Psoas muscle (tissue), 7 donors: ENCODE measurements at regions not wholly inside any gene's neighbourhood (a gene's known extent, or its start where the extent isn't known, plus 50 kb on each side); places are given as distances from the start of the nearest gene placed in this dataset.

ENCODE experiments used
- ATAC-seq, 4 donors: fragments of 200-7000 bp; cut with Tn5 transposase; one replicate each; pipeline ENCODE4 v1.9.1; 2020; ENCODE audit warnings: moderate library complexity in 3 of 4, mild to moderate bottlenecking in 2 of 4
- DNase-seq, 2 donors: peaks; one replicate each; pipeline ENCODE4 v3.0.0-alpha.2; 2020
- H3K27ac ChIP-seq: fragments of 200-600 bp; one replicate; pipeline ENCODE4 v1.8.0; 2022
- H3K27me3 ChIP-seq, 3 donors: fragments of 200-600 bp in 1 of 3; one replicate each; pipeline versions ENCODE4 v1.6.1 to v1.8.0; 2013 to 2022; ENCODE audit warnings: low read length in 2 of 3, mild to moderate bottlenecking in 2 of 3, moderate library complexity in 1 of 3; ENCODE audit not compliant: insufficient read depth in 3 of 3
- H3K36me3 ChIP-seq, 2 donors: fragments of 200-600 bp in 1 of 2; one replicate each; pipeline versions ENCODE4 v1.6.1 to v1.8.0; 2013 to 2022; ENCODE audit warnings: low read depth in 1 of 2, mild to moderate bottlenecking in 1 of 2, moderate library complexity in 1 of 2; ENCODE audit not compliant: insufficient read depth in 1 of 2
- H3K4me1 ChIP-seq: fragments of 200-600 bp; one replicate; pipeline ENCODE4 v1.8.0; 2022
- H3K4me3 ChIP-seq: fragments of 200-600 bp; one replicate; pipeline ENCODE4 v1.8.0; 2022; ENCODE audit warnings: mild to moderate bottlenecking
- H3K9me3 ChIP-seq: fragments of 200-600 bp; one replicate; pipeline ENCODE4 v1.8.0; 2022
- CTCF ChIP-seq: fragments of 200-600 bp; IDR thresholded peaks from one replicate; pipeline ENCODE4 v1.8.0; 2022; ENCODE audit warnings: antibody characterized with exemption
- WGBS, 3 donors: extraction: QIAGEN DNeasy Blood & Tissue Kit; methylation state at CpG; one replicate each; pipeline versions ENCODE4 v1.1.6 to v1.1.7; 2013; 5-methylcytosine and 5-hydroxymethylcytosine counted together
- intact Hi-C, 2 donors: fragments of 100-400 bp; cut with DNase I; formaldehyde crosslinking; loops; one replicate each; pipeline versions ENCODE4 v1.11.0 to v1.14.2; 2022
- donor health status: healthy with polysubstance abuse.
- donor health status: DM: no; HTN: no; CAD: no; lungs with moderate emphysema.
- donor health status: Bipolar disorder and iron deficiency.
- donor health status: healthy.
- donor health status: DM: yes; HTN: yes; CAD: no.
- donor health status: DM: no; HTN: no; CAD: no.
- donor health status: DM: yes; HTN: yes; CAD: no.

GRCh38 chr3:110063178-110063577 is 725.8 kb upstream of the DPPA4 start:
- H3K36me3 ChIP-seq: no peaks in the 10 kb centered on the region
- 63 to 67% (median 64%) methylated on average over 1 of the region's 1 CpG for WGBS, 3 donors
- TF ChIP-seq CTCF: no peak
- H3K4me3 ChIP-seq: no peak overlapping the region
- H3K4me1 ChIP-seq: no peaks in the 10 kb centered on the region
- H3K9me3 ChIP-seq: no peaks in the 10 kb centered on the region
- H3K27me3 ChIP-seq: no peaks in the 10 kb centered on the region
- DNase-seq: no peak
- intact Hi-C loops: no loop called here
- ATAC-seq: no peak
- H3K27ac ChIP-seq: no peak overlapping the region

- no peak overlapping the region for H3K4me3 ChIP-seq
- no peak overlapping the region for H3K27ac ChIP-seq
- no peaks in the 10 kb centered on the region for H3K9me3 ChIP-seq
- H3K27me3 ChIP-seq: no peaks in the 10 kb centered on the region
- no peak for DNase-seq
- intact Hi-C loops: no loop called here
- no peak for ATAC-seq
- TF ChIP-seq CTCF: no peak
- WGBS, 3 donors: 30 to 36% (median 34%) methylated on average over 3 of the region's 3 CpGs
- no peaks in the 10 kb centered on the region for H3K4me1 ChIP-seq
- H3K36me3 ChIP-seq: no peaks in the 10 kb centered on the region
Measured at GRCh38 chr3:110066206-110066605, 728.9 kb upstream of the DPPA4 start.

- intact Hi-C loops: no loop called here
- no peaks in the 10 kb centered on the region for H3K9me3 ChIP-seq
- H3K36me3 ChIP-seq: no peaks in the 10 kb centered on the region
- no peak overlapping the region for H3K27ac ChIP-seq
- H3K27me3 ChIP-seq: no peaks in the 10 kb centered on the region
- 76 to 91% (median 86%) methylated on average over 1 of the region's 1 CpG for WGBS, 3 donors
- DNase-seq: no peak
- no peak overlapping the region for H3K4me3 ChIP-seq
- ATAC-seq: no peak
- no peak for TF ChIP-seq CTCF
- H3K4me1 ChIP-seq: no peaks in the 10 kb centered on the region
Measured at GRCh38 chr3:110067527-110067926, 730.2 kb upstream of the DPPA4 start.

- Histone ChIP-seq H3K27me3 (no peaks in the 10 kb centered on the region), H3K4me1 (no peaks in the 10 kb centered on the region), H3K4me3 (no peak overlapping the region), H3K9me3 (no peaks in the 10 kb centered on the region), H3K27ac (no peak overlapping the region), H3K36me3 (no peaks in the 10 kb centered on the region)
- 62 to 69% (median 67%) methylated on average over 2 of the region's 2 CpGs for WGBS, 3 donors
- TF ChIP-seq CTCF: no peak
- DNase-seq (no peak), ATAC-seq (no peak)
- intact Hi-C loops: no loop called here
Measured at GRCh38 chr3:110069761-110070160, 732.4 kb upstream of the DPPA4 start.

GRCh38 chr3:110070161-110070916 is 733.0 kb upstream of the DPPA4 start:
- Histone ChIP-seq H3K9me3 (no peaks in the 10 kb centered on the region), H3K36me3 (no peaks in the 10 kb centered on the region), H3K27me3 (no peaks in the 10 kb centered on the region), H3K4me3 (no peak overlapping the region), H3K4me1 (no peaks in the 10 kb centered on the region), H3K27ac (no peak overlapping the region)
- TF ChIP-seq CTCF: no peak
- 89 to 96% (median 89%) methylated on average over 2 of the region's 2 CpGs for WGBS, 3 donors
- intact Hi-C loops: no loop called here
- ATAC-seq (no peak), DNase-seq (no peak)
